NCI-H345 treated with DMSO at 0.1 percent for 48 hours (cell line): ENCODE measurements at regions not wholly inside any gene's neighbourhood (a gene's known extent, or its start where the extent isn't known, plus 50 kb on each side); places are given as distances from the start of the nearest gene placed in this dataset.
A peak's percentile ranks its signal among the peaks of the same experiment; 100 is the strongest.
"Not testable (repeated sequence)": the region's sequence is repeated elsewhere in the genome, so short reads cannot be mapped to it uniquely, and the experiment has no call there.

Experiments used
- DNase-seq: peaks from one replicate; lab custom pipeline; 2025; ENCODE audit not compliant: unreplicated experiment; lab: John Stamatoyannopoulos, UW

DNA sequence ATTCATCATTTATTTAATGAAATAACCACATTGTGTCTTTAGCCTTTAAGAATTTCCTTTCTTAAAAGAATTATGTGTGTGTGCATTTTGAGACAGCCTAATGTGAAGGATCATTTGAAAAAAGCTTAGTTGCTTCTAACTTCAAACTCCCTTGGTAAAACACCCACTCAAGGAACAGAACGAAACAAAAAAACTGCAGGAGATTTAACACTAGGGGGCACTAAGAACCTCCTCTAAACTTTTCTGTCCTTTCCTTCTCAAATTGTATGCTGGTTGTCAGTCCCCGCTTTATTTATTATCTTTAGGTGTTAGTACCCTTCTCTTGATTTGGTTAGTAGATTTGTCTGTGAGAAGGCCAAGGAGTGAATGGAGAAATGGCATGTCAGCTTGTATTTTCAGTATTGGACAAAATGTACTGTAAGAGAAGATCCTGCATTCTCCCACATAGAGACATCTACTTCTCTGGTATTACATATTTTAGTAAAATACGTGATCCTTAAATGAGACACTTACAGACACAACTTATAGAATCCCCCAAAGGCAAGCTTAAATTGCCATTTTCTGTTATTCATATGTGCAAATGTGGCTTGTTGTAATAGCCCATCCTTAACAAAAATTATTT, 229.7 kb downstream of the MRPS30 start:
- DNase-seq, result peak; percentile 9

GRCh38 chr5:45042283-45042682, 233.5 kb downstream of the MRPS30 start:
- DNase-seq, result no peak

DNA sequence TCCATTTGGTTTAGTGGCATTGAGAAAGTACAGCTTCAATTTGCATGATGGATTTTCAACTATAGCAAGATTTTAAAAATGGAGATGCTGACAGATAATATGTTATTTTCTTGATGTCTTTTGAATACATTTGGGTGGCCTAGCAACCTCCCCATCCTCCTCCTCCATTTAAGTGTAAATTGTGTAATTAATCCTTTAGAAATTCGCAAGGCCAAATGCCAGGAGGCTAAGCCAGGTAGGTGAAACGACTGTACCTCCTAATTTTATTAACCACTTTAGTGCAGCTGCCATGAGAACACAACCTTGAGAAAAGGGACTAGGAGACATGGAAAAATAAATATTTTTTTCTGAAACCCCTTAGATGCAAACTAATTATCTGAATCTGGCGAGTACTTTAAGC, 248.8 kb downstream of the MRPS30 start:
- DNase-seq, result no peak

DNA sequence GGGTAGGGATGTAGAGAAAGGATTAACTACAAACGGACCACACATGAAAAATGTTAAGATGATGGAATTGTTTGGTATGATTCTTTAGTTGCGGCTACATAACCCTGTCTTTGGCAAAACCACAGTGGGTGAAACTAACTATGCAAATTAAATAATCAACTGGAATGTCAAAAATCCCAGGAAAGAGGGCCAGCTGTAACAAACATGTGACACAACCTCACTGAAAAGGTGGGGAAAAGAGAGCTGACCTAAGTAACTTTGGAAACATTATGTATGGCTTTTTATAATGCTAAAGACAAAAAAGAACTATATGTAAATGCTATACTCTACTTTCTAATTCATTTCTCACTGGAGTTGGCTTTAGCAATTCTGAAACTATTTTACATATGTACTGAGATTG, 252.0 kb downstream of the MRPS30 start:
- no peak for DNase-seq

DNA sequence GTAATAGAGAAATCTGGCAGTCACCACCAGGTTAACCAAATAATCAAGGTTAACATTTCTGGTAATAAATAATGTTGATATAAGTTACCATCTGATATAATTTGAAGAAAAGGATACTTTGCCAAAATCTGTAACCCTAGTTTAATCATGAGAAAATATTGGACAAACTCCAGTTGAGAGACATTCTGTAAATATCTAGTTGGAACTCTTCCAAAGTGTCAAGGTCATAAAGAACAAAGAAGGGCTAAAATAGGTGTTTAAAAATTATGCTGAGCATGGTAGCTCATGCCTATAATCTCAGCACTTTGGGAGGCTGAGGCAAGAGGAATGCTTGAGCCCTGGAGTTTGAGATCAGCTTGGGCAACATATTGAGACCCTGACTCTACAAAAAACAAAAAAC, 253.3 kb downstream of the MRPS30 start:
- no peak for DNase-seq

- no peak for DNase-seq
Observed at GRCh38 chr5:45081082-45081481, 272.3 kb downstream of the MRPS30 start.

GRCh38 chr5:45089870-45090269, 281.1 kb downstream of the MRPS30 start:
- no peak for DNase-seq

DNA sequence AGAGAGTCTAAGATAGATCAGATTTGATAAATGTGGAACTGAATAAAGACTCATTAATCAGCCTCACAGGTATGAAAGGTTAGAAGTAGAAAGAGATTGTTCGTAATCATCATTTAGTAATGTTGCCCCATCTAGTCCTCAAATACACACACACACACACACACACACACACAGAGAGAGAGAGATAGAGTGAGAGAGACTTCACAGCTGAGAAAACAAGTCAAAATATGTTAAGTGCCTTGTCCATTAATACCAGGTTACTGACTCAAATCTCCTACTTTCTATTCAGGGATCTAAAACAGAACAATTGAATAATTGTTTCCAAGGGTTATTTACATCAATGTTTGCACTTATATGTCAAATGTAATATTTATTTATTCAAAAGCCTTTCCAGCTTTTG, 284.6 kb downstream of the MRPS30 start:
- DNase-seq, result no peak

DNA sequence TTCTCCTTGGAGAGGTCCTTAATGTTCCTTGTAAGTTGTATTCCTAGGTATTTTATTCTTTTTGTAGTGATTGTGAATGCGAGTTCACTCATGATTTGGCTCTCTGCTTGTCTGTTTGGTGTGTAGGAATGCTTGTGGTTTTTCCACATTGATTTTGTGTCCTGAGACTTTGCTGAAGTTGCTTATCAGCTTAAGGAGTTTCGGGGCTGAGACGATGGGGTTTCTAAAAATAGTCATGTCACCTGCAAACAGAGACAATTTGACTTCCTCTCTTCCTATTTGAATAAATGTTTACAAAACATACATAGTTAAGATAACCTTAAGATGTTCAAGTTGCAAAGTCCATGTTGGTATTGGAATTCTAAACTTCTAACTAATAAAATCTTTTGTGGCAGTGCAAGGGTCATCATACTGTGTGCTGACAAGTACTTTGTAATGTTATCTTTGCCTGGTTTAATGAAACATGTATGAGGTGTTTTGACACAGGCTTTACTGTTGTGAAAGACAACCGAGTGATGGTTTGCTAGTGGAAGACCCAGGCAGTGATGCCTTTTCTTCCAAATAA, 286.2 kb downstream of the MRPS30 start:
- no peak for DNase-seq

GRCh38 chr5:45098483-45098882, 289.7 kb downstream of the MRPS30 start:
- no peak for DNase-seq

DNA sequence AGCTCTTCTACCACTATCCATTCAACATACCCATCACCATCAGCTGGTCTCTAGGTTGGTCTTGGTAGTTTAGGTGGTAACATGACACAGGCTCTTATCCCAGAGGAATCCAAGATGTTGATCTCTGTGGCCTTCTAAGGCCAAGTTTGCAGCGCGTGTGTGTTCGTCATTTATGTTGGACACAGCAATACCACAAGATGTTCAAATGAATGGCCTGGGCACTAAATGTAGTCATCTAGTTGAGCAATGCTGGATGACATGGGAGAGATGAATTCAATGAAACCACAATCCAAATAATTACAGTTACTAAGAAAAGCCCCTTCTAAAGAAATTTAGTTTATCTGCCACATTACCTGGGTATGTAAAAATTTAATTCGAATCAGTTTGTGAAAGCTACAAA, 292.4 kb downstream of the MRPS30 start:
- DNase-seq, result no peak

- no peak for DNase-seq
Observed at GRCh38 chr5:45105491-45105994, 296.8 kb downstream of the MRPS30 start.

DNA sequence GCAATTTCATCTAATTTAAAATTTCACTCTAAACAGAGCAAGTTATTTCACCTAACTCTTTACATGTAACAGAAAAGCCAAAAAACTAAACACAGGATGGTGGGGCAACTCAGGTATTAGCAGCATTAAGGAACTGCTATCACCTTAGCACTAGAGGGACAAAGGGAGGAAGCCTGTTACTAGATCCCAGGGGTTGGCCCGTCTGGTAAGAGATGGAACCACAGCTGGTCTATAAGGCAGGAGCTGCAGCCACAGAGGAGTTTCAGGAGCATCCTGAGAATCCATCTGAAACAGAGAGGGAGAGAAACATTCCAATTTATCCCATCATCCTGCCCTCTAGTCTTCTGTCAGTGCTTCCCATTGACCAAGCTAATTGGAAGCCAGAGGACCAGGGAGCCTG, 300.3 kb downstream of the MRPS30 start:
- no peak for DNase-seq

DNA sequence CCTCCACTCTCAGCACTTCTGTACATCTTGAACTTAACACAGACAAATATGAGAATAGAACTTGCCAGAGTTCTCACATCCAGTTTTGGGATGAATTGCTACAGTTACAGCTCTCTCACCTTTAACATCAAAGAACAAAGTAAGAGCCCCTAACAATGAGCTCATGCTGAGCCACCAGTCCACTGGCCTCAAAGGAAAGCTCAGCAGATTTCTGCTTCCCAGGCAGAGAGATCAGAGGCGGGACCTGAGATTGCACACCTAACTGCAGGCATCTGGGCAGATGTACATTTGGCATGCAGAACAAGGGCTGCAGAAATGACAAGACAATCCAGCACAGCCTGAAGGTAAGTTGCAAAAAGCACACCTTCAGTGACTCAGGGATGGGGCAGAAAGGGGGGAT, 300.9 kb downstream of the MRPS30 start:
- DNase-seq, result no peak

- no peak for DNase-seq
Observed at GRCh38 chr5:45110399-45110798, 301.7 kb downstream of the MRPS30 start.

DNA sequence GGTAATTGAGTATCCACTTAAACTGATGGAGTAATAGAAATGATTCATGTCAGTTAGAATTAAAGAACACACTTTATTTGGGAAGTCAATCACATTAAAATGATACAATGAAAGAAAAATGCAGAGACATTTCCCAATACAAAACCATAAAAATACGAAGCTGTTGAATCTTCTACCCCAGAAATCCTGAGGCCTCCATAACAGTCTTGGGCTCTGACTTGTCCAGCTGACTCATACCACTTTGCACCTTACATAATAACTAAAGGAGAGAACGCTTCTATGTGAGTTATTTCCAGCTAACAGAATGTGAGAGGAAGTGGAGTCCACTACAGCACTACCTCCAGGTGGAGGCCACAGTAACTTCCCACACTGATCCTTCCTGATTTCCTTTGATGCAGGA, 305.0 kb downstream of the MRPS30 start:
- no peak for DNase-seq

DNA sequence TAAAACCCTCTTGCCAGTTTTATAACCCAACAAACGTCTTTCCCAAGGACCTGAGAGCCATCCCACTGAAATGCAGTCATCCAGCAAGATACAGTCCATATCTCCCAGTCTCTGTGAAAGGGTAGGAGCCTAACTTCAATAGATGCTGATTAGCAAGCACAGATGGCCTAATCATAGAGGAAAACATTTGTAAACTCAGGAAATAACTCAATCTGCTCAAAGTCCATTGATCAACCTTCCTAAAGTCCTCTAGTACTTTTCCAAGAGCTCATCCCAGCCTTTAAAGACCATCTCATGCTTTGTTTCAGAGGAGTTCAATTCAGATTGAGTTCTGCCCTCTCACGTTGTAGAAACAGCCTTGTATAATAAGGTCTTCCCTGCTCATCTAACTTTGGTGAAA, 324.2 kb downstream of the MRPS30 start:
- DNase-seq, result no peak

- DNase-seq, result no peak
Observed at GRCh38 chr5:45162974-45163373, 354.2 kb downstream of the MRPS30 start.

GRCh38 chr5:45171563-45171962, 362.8 kb downstream of the MRPS30 start:
- no peak for DNase-seq

GRCh38 chr5:45172634-45173033, 363.9 kb downstream of the MRPS30 start:
- DNase-seq, result not testable (repeated sequence)

DNA sequence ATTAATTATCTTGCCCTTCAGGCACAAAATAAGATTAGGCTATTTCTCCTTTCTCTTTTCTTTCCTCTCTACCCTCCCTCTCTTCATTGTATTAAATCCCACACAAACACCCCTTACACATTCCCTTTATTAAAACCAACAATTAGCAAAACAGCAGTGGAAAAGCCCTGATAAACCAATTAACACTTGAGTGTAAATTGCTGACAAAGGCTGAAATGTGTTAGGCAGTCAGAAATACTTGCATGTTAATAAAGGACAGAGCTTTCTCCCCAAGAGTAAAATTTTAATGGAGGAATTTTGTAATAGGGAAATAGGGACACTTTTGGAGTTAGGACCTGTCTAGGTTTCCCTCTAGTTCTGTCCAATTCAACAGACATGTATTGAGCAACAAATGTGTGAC, 370.9 kb downstream of the MRPS30 start:
- no peak for DNase-seq

DNA sequence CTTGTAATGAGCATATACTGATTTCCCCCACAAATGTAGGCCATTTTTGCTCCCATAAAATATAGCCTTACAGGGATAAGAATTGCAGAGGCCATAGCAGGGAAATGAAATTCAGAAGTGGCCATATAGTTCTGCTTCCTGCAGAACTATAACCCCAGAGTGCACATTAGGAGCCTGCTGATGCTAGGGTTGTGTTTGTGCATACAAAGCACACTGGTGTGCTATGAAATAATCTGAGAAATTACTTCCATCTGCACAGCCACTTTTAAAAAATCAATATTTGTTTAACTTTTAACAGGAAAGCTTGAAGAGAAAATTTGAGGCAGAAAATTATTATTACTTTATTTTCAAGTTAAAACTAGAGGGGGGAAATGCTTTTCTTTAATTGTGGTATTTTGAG, 380.3 kb downstream of the MRPS30 start:
- DNase-seq, result no peak

GRCh38 chr5:45189481-45189880, 380.7 kb downstream of the MRPS30 start:
- no peak for DNase-seq
